ENCODE measurements at regions not wholly inside any gene's neighbourhood (a gene's known extent, or its start where the extent isn't known, plus 50 kb on each side); places are given as distances from the start of the nearest gene placed in this dataset.

DNA sequence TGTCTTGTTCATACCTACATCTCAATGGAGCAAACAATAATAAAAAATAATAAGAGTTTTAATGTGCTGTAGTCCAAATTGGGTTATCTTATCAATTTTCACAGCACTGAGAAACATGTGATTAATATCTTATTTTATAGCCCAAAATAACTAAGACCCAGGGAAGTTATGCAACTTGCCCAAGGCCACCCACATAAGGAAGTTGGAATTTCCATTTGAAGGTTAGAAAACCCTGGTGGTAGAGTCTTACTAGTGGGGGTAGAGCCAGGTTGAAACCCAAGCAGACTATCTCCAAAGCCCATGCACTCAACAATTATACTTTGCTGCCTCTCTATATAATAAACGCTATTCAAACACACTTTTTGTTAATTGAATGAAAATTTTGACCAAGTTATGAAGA lies 270.0 kb upstream of the CAND1 start:
- no peaks in the 10 kb centered on the region for H3K36me3 ChIP-seq (ENCODE audit: control insufficient read depth, insufficient read depth, low read length)
- in situ Hi-C loops (cut with HindIII; ENCODE audit: low pct_unique_long_range_greater_than_20kb, low sequenced_read_pairs), result no loop called here
- no TSS peak for BruUV-seq (replicated peaks)
- H3K9me3 ChIP-seq (ENCODE audit: control insufficient read depth, insufficient read depth, low read depth, low read length), result no peaks in the 10 kb centered on the region
- ChIA-PET CTCF (no interaction called here), POLR2A (no interaction called here)
- ATAC-seq (no peak), DNase-seq (ENCODE audit: low read depth, low spot score) (no peak)
- no peak overlapping the region for H3K27ac ChIP-seq (ENCODE audit: low read length)
- H3K4me3 ChIP-seq (ENCODE audit: low read depth in 2 of 2, low read length in 2 of 2), result no peak overlapping the region
- H3K27me3 ChIP-seq (ENCODE audit: control insufficient read depth, insufficient read depth, low read length), result no peaks in the 10 kb centered on the region
- no peak for TF ChIP-seq CTCF (IDR thresholded peaks at IDR 0.05)
- no peak for TF ChIP-seq SIN3A (IDR thresholded peaks at IDR 0.05; ENCODE audit: borderline replicate concordance, insufficient read depth, low read depth, low read length)
- no peak for TF ChIP-seq POLR2AphosphoS5 (IDR thresholded peaks at IDR 0.05; ENCODE audit: low read depth, low read length)
- intact Hi-C loops (cut with micrococcal nuclease; ENCODE audit: unreplicated experiment), result no loop called here
- H3K4me1 ChIP-seq (ENCODE audit: control insufficient read depth, insufficient read depth, low read length), result no peaks in the 10 kb centered on the region

DNA sequence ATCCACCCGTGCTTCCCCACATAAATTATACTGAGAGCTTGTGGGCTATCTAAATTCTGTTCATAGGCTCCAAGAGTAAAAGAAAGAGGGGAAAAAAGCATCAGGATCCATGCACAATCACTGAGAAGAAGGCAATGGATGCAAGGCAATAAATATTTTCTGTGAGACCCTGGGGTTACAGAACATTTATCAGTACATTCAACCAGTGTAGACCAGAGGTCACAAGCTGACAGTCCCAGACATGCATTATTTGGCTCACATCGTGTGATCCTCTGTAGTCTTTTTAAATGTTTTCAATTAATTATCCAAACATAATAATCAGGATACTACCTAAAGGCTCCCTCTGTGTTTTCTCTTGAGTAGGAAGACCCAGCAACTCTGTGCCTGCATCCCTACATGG lies 267.9 kb upstream of the CAND1 start:
- in situ Hi-C loops (cut with HindIII; ENCODE audit: low pct_unique_long_range_greater_than_20kb, low sequenced_read_pairs) (no loop called here), intact Hi-C loops (cut with micrococcal nuclease; ENCODE audit: unreplicated experiment) (no loop called here)
- no peaks in the 10 kb centered on the region for H3K27me3 ChIP-seq (ENCODE audit: control insufficient read depth, insufficient read depth, low read length)
- ChIA-PET POLR2A (no interaction called here), CTCF (no interaction called here)
- H3K36me3 ChIP-seq (ENCODE audit: control insufficient read depth, insufficient read depth, low read length), result no peaks in the 10 kb centered on the region
- H3K4me3 ChIP-seq (ENCODE audit: low read depth in 2 of 2, low read length in 2 of 2), result no peak overlapping the region
- H3K4me1 ChIP-seq (ENCODE audit: control insufficient read depth, insufficient read depth, low read length), result no peaks in the 10 kb centered on the region
- no peak overlapping the region for H3K27ac ChIP-seq (ENCODE audit: low read length)
- ATAC-seq, result no peak
- no TSS peak for BruUV-seq (replicated peaks)
- DNase-seq (ENCODE audit: low read depth, low spot score), result no peak
- H3K9me3 ChIP-seq (ENCODE audit: control insufficient read depth, insufficient read depth, low read depth, low read length), result no peaks in the 10 kb centered on the region
- no peak for TF ChIP-seq POLR2AphosphoS5 (IDR thresholded peaks at IDR 0.05; ENCODE audit: low read depth, low read length)
- no peak for TF ChIP-seq CTCF (IDR thresholded peaks at IDR 0.05)
- TF ChIP-seq, protein P1, sequence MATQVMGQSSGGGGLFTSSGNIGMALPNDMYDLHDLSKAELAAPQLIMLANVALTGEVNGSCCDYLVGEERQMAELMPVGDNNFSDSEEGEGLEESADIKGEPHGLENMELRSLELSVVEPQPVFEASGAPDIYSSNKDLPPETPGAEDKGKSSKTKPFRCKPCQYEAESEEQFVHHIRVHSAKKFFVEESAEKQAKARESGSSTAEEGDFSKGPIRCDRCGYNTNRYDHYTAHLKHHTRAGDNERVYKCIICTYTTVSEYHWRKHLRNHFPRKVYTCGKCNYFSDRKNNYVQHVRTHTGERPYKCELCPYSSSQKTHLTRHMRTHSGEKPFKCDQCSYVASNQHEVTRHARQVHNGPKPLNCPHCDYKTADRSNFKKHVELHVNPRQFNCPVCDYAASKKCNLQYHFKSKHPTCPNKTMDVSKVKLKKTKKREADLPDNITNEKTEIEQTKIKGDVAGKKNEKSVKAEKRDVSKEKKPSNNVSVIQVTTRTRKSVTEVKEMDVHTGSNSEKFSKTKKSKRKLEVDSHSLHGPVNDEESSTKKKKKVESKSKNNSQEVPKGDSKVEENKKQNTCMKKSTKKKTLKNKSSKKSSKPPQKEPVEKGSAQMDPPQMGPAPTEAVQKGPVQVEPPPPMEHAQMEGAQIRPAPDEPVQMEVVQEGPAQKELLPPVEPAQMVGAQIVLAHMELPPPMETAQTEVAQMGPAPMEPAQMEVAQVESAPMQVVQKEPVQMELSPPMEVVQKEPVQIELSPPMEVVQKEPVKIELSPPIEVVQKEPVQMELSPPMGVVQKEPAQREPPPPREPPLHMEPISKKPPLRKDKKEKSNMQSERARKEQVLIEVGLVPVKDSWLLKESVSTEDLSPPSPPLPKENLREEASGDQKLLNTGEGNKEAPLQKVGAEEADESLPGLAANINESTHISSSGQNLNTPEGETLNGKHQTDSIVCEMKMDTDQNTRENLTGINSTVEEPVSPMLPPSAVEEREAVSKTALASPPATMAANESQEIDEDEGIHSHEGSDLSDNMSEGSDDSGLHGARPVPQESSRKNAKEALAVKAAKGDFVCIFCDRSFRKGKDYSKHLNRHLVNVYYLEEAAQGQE (IDR thresholded peaks at IDR 0.05; ENCODE audit: insufficient read depth in 1 of 2, low read depth in 2 of 2, low read length in 1 of 2), result no peak
- no peak for TF ChIP-seq SIN3A (IDR thresholded peaks at IDR 0.05; ENCODE audit: borderline replicate concordance, insufficient read depth, low read depth, low read length)
- no peak for TF ChIP-seq TCF7L2 (IDR thresholded peaks at IDR 0.05; ENCODE audit: low read depth, low read length)

GRCh38 chr12:67002720-67003119 lies 266.4 kb upstream of the CAND1 start:
- Histone ChIP-seq H3K4me3 (ENCODE audit: low read depth in 2 of 2, low read length in 2 of 2) (no peak overlapping the region), H3K27ac (ENCODE audit: low read length) (no peak overlapping the region), H3K4me1 (ENCODE audit: control insufficient read depth, insufficient read depth, low read length) (no peaks in the 10 kb centered on the region), H3K27me3 (ENCODE audit: control insufficient read depth, insufficient read depth, low read length) (no peaks in the 10 kb centered on the region), H3K36me3 (ENCODE audit: control insufficient read depth, insufficient read depth, low read length) (no peaks in the 10 kb centered on the region), H3K9me3 (ENCODE audit: control insufficient read depth, insufficient read depth, low read depth, low read length) (no peaks in the 10 kb centered on the region)
- TF ChIP-seq TCF7L2 (IDR thresholded peaks at IDR 0.05; ENCODE audit: low read depth, low read length), result no peak
- TF ChIP-seq, protein P1 (IDR thresholded peaks at IDR 0.05; ENCODE audit: insufficient read depth in 1 of 2, low read depth in 2 of 2, low read length in 1 of 2), result no peak
- ChIA-PET POLR2A (no interaction called here), CTCF (no interaction called here)
- no TSS peak for BruUV-seq (replicated peaks)
- DNase-seq (ENCODE audit: low read depth, low spot score) (no peak), ATAC-seq (no peak)
- in situ Hi-C loops (cut with HindIII; ENCODE audit: low pct_unique_long_range_greater_than_20kb, low sequenced_read_pairs), result no loop called here
- intact Hi-C loops (cut with micrococcal nuclease; ENCODE audit: unreplicated experiment), result no loop called here

All from Panc1 (cell line).